ENCODE measurements at regions not wholly inside any gene's neighbourhood (a gene's known extent, or its start where the extent isn't known, plus 50 kb on each side); places are given as distances from the start of the nearest gene placed in this dataset.

GRCh38 chr12:127962303-127962702 is 304.7 kb upstream of the TMEM132C start:
- TF ChIP-seq POLR2A (IDR thresholded peaks at IDR 0.05) = no peak
- no peak for TF ChIP-seq POLR2AphosphoS5 (IDR thresholded peaks at IDR 0.05)
- TF ChIP-seq, protein P1, sequence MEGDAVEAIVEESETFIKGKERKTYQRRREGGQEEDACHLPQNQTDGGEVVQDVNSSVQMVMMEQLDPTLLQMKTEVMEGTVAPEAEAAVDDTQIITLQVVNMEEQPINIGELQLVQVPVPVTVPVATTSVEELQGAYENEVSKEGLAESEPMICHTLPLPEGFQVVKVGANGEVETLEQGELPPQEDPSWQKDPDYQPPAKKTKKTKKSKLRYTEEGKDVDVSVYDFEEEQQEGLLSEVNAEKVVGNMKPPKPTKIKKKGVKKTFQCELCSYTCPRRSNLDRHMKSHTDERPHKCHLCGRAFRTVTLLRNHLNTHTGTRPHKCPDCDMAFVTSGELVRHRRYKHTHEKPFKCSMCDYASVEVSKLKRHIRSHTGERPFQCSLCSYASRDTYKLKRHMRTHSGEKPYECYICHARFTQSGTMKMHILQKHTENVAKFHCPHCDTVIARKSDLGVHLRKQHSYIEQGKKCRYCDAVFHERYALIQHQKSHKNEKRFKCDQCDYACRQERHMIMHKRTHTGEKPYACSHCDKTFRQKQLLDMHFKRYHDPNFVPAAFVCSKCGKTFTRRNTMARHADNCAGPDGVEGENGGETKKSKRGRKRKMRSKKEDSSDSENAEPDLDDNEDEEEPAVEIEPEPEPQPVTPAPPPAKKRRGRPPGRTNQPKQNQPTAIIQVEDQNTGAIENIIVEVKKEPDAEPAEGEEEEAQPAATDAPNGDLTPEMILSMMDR (IDR thresholded peaks at IDR 0.05) = no peak
- DNase-seq (ENCODE audit: low spot score) = no peak
- no peaks in the 10 kb centered on the region for H3K36me3 ChIP-seq
- H3K4me3 ChIP-seq = no peak overlapping the region
- H3K27me3 ChIP-seq (replicated peaks; ENCODE audit: insufficient read depth) = no peaks in the 10 kb centered on the region
- no peaks in the 10 kb centered on the region for H3K9me3 ChIP-seq
- 70% methylated on average over 5 of the region's 5 CpGs for WGBS
- no peaks in the 10 kb centered on the region for H3K4me1 ChIP-seq (replicated peaks)
- intact Hi-C loops (cut with DNase I) = no loop called here
- no peak overlapping the region for H3K27ac ChIP-seq

- TF ChIP-seq, protein P1 (IDR thresholded peaks at IDR 0.05) = no peak
- no peak for TF ChIP-seq POLR2A (IDR thresholded peaks at IDR 0.05)
- no peak overlapping the region for H3K4me3 ChIP-seq
- H3K27me3 ChIP-seq (replicated peaks; ENCODE audit: insufficient read depth) = no peaks in the 10 kb centered on the region
- no peaks in the 10 kb centered on the region for H3K9me3 ChIP-seq
- H3K27ac ChIP-seq = no peak overlapping the region
- intact Hi-C loops (cut with DNase I) = no loop called here
- no peak for DNase-seq (ENCODE audit: low spot score)
- H3K36me3 ChIP-seq = no peaks in the 10 kb centered on the region
- H3K4me1 ChIP-seq (replicated peaks) = no peaks in the 10 kb centered on the region
- 59% methylated on average over 2 of the region's 2 CpGs for WGBS
Measured at GRCh38 chr12:127963933-127964332, 303.0 kb upstream of the TMEM132C start.

- Histone ChIP-seq H3K4me1 (replicated peaks) (no peaks in the 10 kb centered on the region), H3K27me3 (replicated peaks; ENCODE audit: insufficient read depth) (no peaks in the 10 kb centered on the region), H3K4me3 (no peak overlapping the region), H3K9me3 (no peaks in the 10 kb centered on the region), H3K27ac (no peak overlapping the region), H3K36me3 (no peaks in the 10 kb centered on the region)
- intact Hi-C loops (cut with DNase I) = no loop called here
- TF ChIP-seq POLR2A (IDR thresholded peaks at IDR 0.05) (no peak), POLR2AphosphoS5 (IDR thresholded peaks at IDR 0.05) (no peak)
- TF ChIP-seq, protein P1 (IDR thresholded peaks at IDR 0.05) = no peak
- DNase-seq (ENCODE audit: low spot score) = no peak
- 69% methylated on average over 3 of the region's 3 CpGs for WGBS
Measured at GRCh38 chr12:127964717-127965116, 302.3 kb upstream of the TMEM132C start.

- H3K4me3 ChIP-seq = no peak overlapping the region
- intact Hi-C loops (cut with DNase I) = no loop called here
- TF ChIP-seq POLR2AphosphoS5 (IDR thresholded peaks at IDR 0.05) = no peak
- TF ChIP-seq, protein P1 (IDR thresholded peaks at IDR 0.05) = no peak
- TF ChIP-seq POLR2A (IDR thresholded peaks at IDR 0.05) = no peak
- no peak for DNase-seq (ENCODE audit: low spot score)
- 89% methylated on average over 1 of the region's 1 CpG for WGBS
- no peaks in the 10 kb centered on the region for H3K27me3 ChIP-seq (replicated peaks; ENCODE audit: insufficient read depth)
- H3K9me3 ChIP-seq = no peaks in the 10 kb centered on the region
- H3K4me1 ChIP-seq (replicated peaks) = no peaks in the 10 kb centered on the region
- H3K36me3 ChIP-seq = no peaks in the 10 kb centered on the region
- no peak overlapping the region for H3K27ac ChIP-seq
Measured at GRCh38 chr12:127966331-127966730, 300.6 kb upstream of the TMEM132C start.

- TF ChIP-seq, protein P1 (IDR thresholded peaks at IDR 0.05) = no peak
- no peak for TF ChIP-seq POLR2AphosphoS5 (IDR thresholded peaks at IDR 0.05)
- no peak for TF ChIP-seq POLR2A (IDR thresholded peaks at IDR 0.05)
- no peak for DNase-seq (ENCODE audit: low spot score)
- no peaks in the 10 kb centered on the region for H3K27me3 ChIP-seq (replicated peaks; ENCODE audit: insufficient read depth)
- WGBS = 67% methylated on average over 4 of the region's 4 CpGs
- intact Hi-C loops (cut with DNase I) = no loop called here
- H3K4me1 ChIP-seq (replicated peaks) = no peaks in the 10 kb centered on the region
- no peak overlapping the region for H3K27ac ChIP-seq
- H3K9me3 ChIP-seq = no peaks in the 10 kb centered on the region
- H3K4me3 ChIP-seq = no peak overlapping the region
- no peaks in the 10 kb centered on the region for H3K36me3 ChIP-seq
Measured at GRCh38 chr12:127970491-127970890, 296.5 kb upstream of the TMEM132C start.

Data from prostate gland (tissue), 2 donors.